OCI-LY1 (cell line): ENCODE measurements at regions not wholly inside any gene's neighbourhood (a gene's known extent, or its start where the extent isn't known, plus 50 kb on each side); places are given as distances from the start of the nearest gene placed in this dataset.

Experiments used
- CTCF ChIP-seq: fragments of 200-600 bp; sonication (generic), shearing (Covaris generic); IDR thresholded peaks from 2 replicates; pipeline ENCODE4 v1.5.1; 2017; ENCODE audit warnings: mild to moderate bottlenecking, antibody characterized with exemption, low read length, moderate library complexity, mixed read lengths
- EZH2 ChIP-seq: fragments of 200-600 bp; sonication (generic), shearing (Covaris generic); IDR thresholded peaks from 2 replicates; pipeline ENCODE4 v1.8.0; 2017; ENCODE audit warnings: borderline replicate concordance, mixed run types, mild to moderate bottlenecking, antibody characterized with exemption, low read length, moderate library complexity, mixed read lengths

DNA sequence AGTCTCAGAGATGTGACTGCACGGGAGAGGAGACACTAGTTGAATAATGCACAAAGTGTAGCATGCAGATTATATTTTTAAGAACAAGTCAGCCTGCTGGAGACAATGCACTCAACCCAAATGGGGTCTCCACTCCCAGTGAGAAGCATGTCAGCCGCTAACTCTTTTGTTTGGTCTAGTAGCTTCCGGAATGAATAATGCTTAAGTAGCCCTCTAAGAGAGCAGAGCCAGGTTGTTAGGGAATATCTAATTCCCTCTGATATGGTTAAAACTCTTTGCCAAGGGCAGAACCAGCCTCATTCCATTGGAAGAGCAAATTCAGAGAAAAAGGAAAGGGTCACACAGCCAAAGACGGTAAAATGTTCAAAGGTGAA, 80.4 kb downstream of the DAD1 start:
- TF ChIP-seq EZH2 (no peak), CTCF (no peak)
